Tibial nerve (tissue), 4 donors: ENCODE measurements at regions not wholly inside any gene's neighbourhood (a gene's known extent, or its start where the extent isn't known, plus 50 kb on each side); places are given as distances from the start of the nearest gene placed in this dataset.

Source experiments
- DNase-seq, 2 donors: peaks; one replicate each; pipeline ENCODE4 v3.0.0-alpha.2; 2019; ENCODE audit warnings: low spot score in 2 of 2
- H3K27ac ChIP-seq, 4 donors: fragments of 200-600 bp; sonication (generic) in 3 of 4; one replicate each; pipeline ENCODE4 v1.5.1; 2017 to 2019; ENCODE audit warnings: mild to moderate bottlenecking in 1 of 4
- H3K27me3 ChIP-seq, 2 donors: fragments of 200-600 bp; sonication (generic) in 1 of 2; one replicate each; pipeline versions ENCODE4 v1.5.1 to v1.6.0; 2017 to 2019
- H3K36me3 ChIP-seq, 3 donors: fragments of 200-600 bp; sonication (generic); one replicate each; pipeline ENCODE4 v1.5.1; 2018 to 2019
- H3K4me1 ChIP-seq, 4 donors: fragments of 200-600 bp; sonication (generic) in 3 of 4; one replicate each; pipeline ENCODE4 v1.5.1; 2017 to 2019
- H3K4me3 ChIP-seq, 4 donors: fragments of 200-600 bp; sonication (generic) in 3 of 4; one replicate each; pipeline ENCODE4 v1.5.1; 2017 to 2019; ENCODE audit warnings: mild to moderate bottlenecking in 1 of 4, moderate library complexity in 1 of 4
- H3K9me3 ChIP-seq, 4 donors: fragments of 200-600 bp; sonication (generic) in 3 of 4; one replicate each; pipeline ENCODE4 v1.5.1; 2017 to 2019
- CTCF ChIP-seq, 5 experiments: fragments of 200-600 bp in 3 of 5; fragments of 450-650 bp in 2 of 5; sonication (generic) in 3 of 5; IDR thresholded peaks; one replicate each; pipeline ENCODE4 v1.5.1; 2016 to 2019; ENCODE audit warnings: antibody characterized with exemption in 5 of 5, mild to moderate bottlenecking in 3 of 5, moderate library complexity in 2 of 5
- EP300 ChIP-seq, 2 donors: sonication (generic); formaldehyde crosslinking; IDR thresholded peaks; one replicate each; pipeline ENCODE4 v1.6.1; 2017; ENCODE audit warnings: antibody characterized with exemption in 2 of 2, mild to moderate bottlenecking in 1 of 2
- POLR2A ChIP-seq, 2 donors: fragments of 450-650 bp; IDR thresholded peaks; one replicate each; pipeline ENCODE4 v1.6.1; 2017; ENCODE audit warnings: antibody characterized with exemption in 2 of 2, mild to moderate bottlenecking in 2 of 2, moderate library complexity in 2 of 2
- whole genome bisulfite sequencing, 2 donors: methylation state at CpG; one replicate each; pipeline ENCODE4 v1.1.5; 2018; 5-methylcytosine and 5-hydroxymethylcytosine counted together

- Histone ChIP-seq H3K4me1 (no peaks in the 10 kb centered on the region), H3K27ac (no peak overlapping the region), H3K9me3 (no peaks in the 10 kb centered on the region), H3K27me3 (no peaks in the 10 kb centered on the region), H3K36me3 (no peaks in the 10 kb centered on the region), H3K4me3 (no peak overlapping the region)
- no peak for DNase-seq
- TF ChIP-seq POLR2A (IDR thresholded peaks at IDR 0.05), result no peak
- 78 to 83% methylated on average over 1 of the region's 1 CpG for WGBS, 2 donors
Measured at GRCh38 chr1:98364544-98364943, 297.0 kb upstream of the SNX7 start.

GRCh38 chr1:98360864-98361263 is 300.7 kb upstream of the SNX7 start:
- H3K4me1 ChIP-seq, result peaks cover 0 to 7% (median 0%) of the 10 kb centered on the region in 4 donors
- TF ChIP-seq CTCF (IDR thresholded peaks at IDR 0.05), result no peak
- TF ChIP-seq POLR2A (IDR thresholded peaks at IDR 0.05), result no peak
- TF ChIP-seq EP300 (IDR thresholded peaks at IDR 0.05), result no peak
- 79 to 89% methylated on average over 2 of the region's 2 CpGs for WGBS, 2 donors

GRCh38 chr1:98355656-98356383 is 305.7 kb upstream of the SNX7 start:
- TF ChIP-seq CTCF (IDR thresholded peaks at IDR 0.05) (no peak), POLR2A (IDR thresholded peaks at IDR 0.05) (no peak), EP300 (IDR thresholded peaks at IDR 0.05) (no peak)
- peaks cover 0 to 7% (median 0%) of the 10 kb centered on the region in 4 donors for H3K4me1 ChIP-seq
- no peaks in the 10 kb centered on the region for H3K36me3 ChIP-seq
- H3K4me3 ChIP-seq, result no peak overlapping the region
- DNase-seq, result no peak
- no peak overlapping the region for H3K27ac ChIP-seq
- H3K9me3 ChIP-seq, result no peaks in the 10 kb centered on the region
- no peaks in the 10 kb centered on the region for H3K27me3 ChIP-seq
- WGBS, 2 donors, result 72 to 84% methylated on average over 3 of the region's 3 CpGs

More at GRCh38 chr1:98360864-98361263, 300.7 kb upstream of the SNX7 start:
- H3K27me3 ChIP-seq, result no peaks in the 10 kb centered on the region
- H3K9me3 ChIP-seq, result no peaks in the 10 kb centered on the region
- H3K36me3 ChIP-seq, result no peaks in the 10 kb centered on the region
- no peak overlapping the region for H3K27ac ChIP-seq
- no peak for DNase-seq
- no peak overlapping the region for H3K4me3 ChIP-seq

- no peaks in the 10 kb centered on the region for H3K27me3 ChIP-seq
- DNase-seq, result no peak
- no peaks in the 10 kb centered on the region for H3K36me3 ChIP-seq
- no peak for TF ChIP-seq CTCF (IDR thresholded peaks at IDR 0.05)
- no peak for TF ChIP-seq POLR2A (IDR thresholded peaks at IDR 0.05)
- WGBS, 2 donors, result 95 to 96% methylated on average over 3 of the region's 3 CpGs
- H3K27ac ChIP-seq, result no peak overlapping the region
- no peak overlapping the region for H3K4me3 ChIP-seq
- no peaks in the 10 kb centered on the region for H3K4me1 ChIP-seq
- no peaks in the 10 kb centered on the region for H3K9me3 ChIP-seq
Measured at GRCh38 chr1:98352378-98352777, 309.1 kb upstream of the SNX7 start.

- Histone ChIP-seq H3K27ac (no peak overlapping the region), H3K4me1 (no peaks in the 10 kb centered on the region), H3K9me3 (no peaks in the 10 kb centered on the region), H3K36me3 (no peaks in the 10 kb centered on the region), H3K27me3 (no peaks in the 10 kb centered on the region), H3K4me3 (no peak overlapping the region)
- WGBS, 2 donors, result 74 to 84% methylated on average over 5 of the region's 5 CpGs
- no peak for DNase-seq
- TF ChIP-seq CTCF (IDR thresholded peaks at IDR 0.05) (no peak), POLR2A (IDR thresholded peaks at IDR 0.05) (no peak), EP300 (IDR thresholded peaks at IDR 0.05) (no peak)
Measured at GRCh38 chr1:98351561-98351960, 310.0 kb upstream of the SNX7 start.
